Calu3 (cell line): ENCODE measurements at regions not wholly inside any gene's neighbourhood (a gene's known extent, or its start where the extent isn't known, plus 50 kb on each side); places are given as distances from the start of the nearest gene placed in this dataset.
"Not testable (repeated sequence)": the region's sequence is repeated elsewhere in the genome, so short reads cannot be mapped to it uniquely, and the experiment has no call there.

Experiments used
- BruUV-seq: library from RNA; stranded (reverse); fragments of 400-500 nt; replicated peaks from 2 replicates; lab custom pipeline; 2021; lab: Mats Ljungman, UMichigan
- CTCF ChIA-PET: fragments of 300-600 bp; sonication (Branson Sonifier 250); formaldehyde crosslinking; loops from one replicate; lab custom pipeline; 2022; ENCODE audit warnings: antibody characterized with exemption; lab: Charles Lee
- DNase-seq: peaks from one replicate; pipeline ENCODE4 v3.0.0; 2022
- H3K27ac Mint-ChIP-seq: one replicate; pipeline ENCODE4 v1.8.0; 2022; ENCODE audit warnings: mixed read lengths; ENCODE audit not compliant: unreplicated experiment
- H3K27me3 Mint-ChIP-seq: one replicate; pipeline ENCODE4 v1.8.0; 2022; ENCODE audit warnings: mixed read lengths; ENCODE audit not compliant: unreplicated experiment
- H3K36me3 Mint-ChIP-seq: one replicate; pipeline ENCODE4 v1.8.0; 2022; ENCODE audit warnings: mild to moderate bottlenecking, moderate library complexity, mixed read lengths; ENCODE audit not compliant: insufficient read depth, unreplicated experiment
- H3K4me1 Mint-ChIP-seq: one replicate; pipeline ENCODE4 v1.8.0; 2022; ENCODE audit warnings: mild to moderate bottlenecking, low read depth, mixed read lengths; ENCODE audit not compliant: unreplicated experiment
- H3K4me3 Mint-ChIP-seq: one replicate; pipeline ENCODE4 v1.8.0; 2022; ENCODE audit warnings: mild to moderate bottlenecking, low read depth, moderate library complexity, mixed read lengths; ENCODE audit not compliant: unreplicated experiment
- H3K9me3 Mint-ChIP-seq: one replicate; pipeline ENCODE4 v1.8.0; 2022; ENCODE audit warnings: low read depth, mixed read lengths; ENCODE audit not compliant: unreplicated experiment
- CTCF ChIP-seq: fragments of 200-600 bp; IDR thresholded peaks from one replicate; pipeline ENCODE4 v1.8.0; 2022; ENCODE audit warnings: antibody characterized with exemption; ENCODE audit not compliant: unreplicated experiment
- intact Hi-C: fragments of 100-400 bp; cut with micrococcal nuclease; formaldehyde crosslinking; loops from one replicate; pipeline ENCODE4 v1.10.0; 2022; ENCODE audit not compliant: unreplicated experiment

- intact Hi-C loops, result no loop called here
- H3K36me3 Mint-ChIP-seq, result no peaks in the 10 kb centered on the region
- no peak overlapping the region for H3K4me3 Mint-ChIP-seq
- DNase-seq, result no peak
- CTCF ChIA-PET, result no interaction called here
- no peaks in the 10 kb centered on the region for H3K27me3 Mint-ChIP-seq
- H3K27ac Mint-ChIP-seq, result no peak overlapping the region
- no TSS peak for BruUV-seq
- no peak for TF ChIP-seq CTCF
- peaks cover 8% of the 10 kb centered on the region for H3K9me3 Mint-ChIP-seq
- H3K4me1 Mint-ChIP-seq, result no peaks in the 10 kb centered on the region
Observed at GRCh38 chrX:138964501-138964900, 253.0 kb upstream of the FGF13 start.

- intact Hi-C loops, BruUV-seq, H3K27ac Mint-ChIP-seq, H3K4me1 Mint-ChIP-seq, H3K27me3 Mint-ChIP-seq, DNase-seq, H3K36me3 Mint-ChIP-seq, H3K9me3 Mint-ChIP-seq, CTCF ChIA-PET, H3K4me3 Mint-ChIP-seq: not testable (repeated sequence)
Observed at GRCh38 chrX:138962419-138962818, 250.9 kb upstream of the FGF13 start.

GRCh38 chrX:138954976-138955375 is 243.5 kb upstream of the FGF13 start:
- no peak overlapping the region for H3K4me3 Mint-ChIP-seq
- no peak for TF ChIP-seq CTCF
- no peak for DNase-seq
- CTCF ChIA-PET, result no interaction called here
- H3K36me3 Mint-ChIP-seq, result no peaks in the 10 kb centered on the region
- no peak overlapping the region for H3K27ac Mint-ChIP-seq
- no peaks in the 10 kb centered on the region for H3K27me3 Mint-ChIP-seq
- no peaks in the 10 kb centered on the region for H3K4me1 Mint-ChIP-seq
- intact Hi-C loops, result no loop called here
- no TSS peak for BruUV-seq
- peaks cover 9% of the 10 kb centered on the region for H3K9me3 Mint-ChIP-seq

GRCh38 chrX:138946926-138947325 is 235.4 kb upstream of the FGF13 start:
- no TSS peak for BruUV-seq

More at GRCh38 chrX:138946926-138947325, 235.4 kb upstream of the FGF13 start:
- no peaks in the 10 kb centered on the region for H3K36me3 Mint-ChIP-seq
- no peaks in the 10 kb centered on the region for H3K27me3 Mint-ChIP-seq
- intact Hi-C loops, result no loop called here
- no peak overlapping the region for H3K27ac Mint-ChIP-seq
- no peaks in the 10 kb centered on the region for H3K4me1 Mint-ChIP-seq
- CTCF ChIA-PET, result no interaction called here
- H3K4me3 Mint-ChIP-seq, result no peak overlapping the region
- no peak for TF ChIP-seq CTCF
- no peak for DNase-seq
- peaks cover 5% of the 10 kb centered on the region for H3K9me3 Mint-ChIP-seq
